GM12878 (cell line): ENCODE measurements at regions not wholly inside any gene's neighbourhood (a gene's known extent, or its start where the extent isn't known, plus 50 kb on each side); places are given as distances from the start of the nearest gene placed in this dataset.

Source experiments
- ATAC-seq: fragments of 200-7000 bp; cut with Tn5 transposase; 3 replicates; pipeline ENCODE4 v1.9.1; 2020; ENCODE audit warnings: mild to moderate bottlenecking, moderate library complexity
- BruUV-seq: library from RNA; stranded (reverse); fragments of 400-500 nt; replicated peaks from 2 replicates; lab custom pipeline; 2021; lab: Mats Ljungman, UMichigan
- CTCF ChIA-PET: fragments of 300-600 bp; sonication (Branson Sonifier 250); formaldehyde crosslinking; extraction: SDS; loops from one replicate; lab custom pipeline; 2021; ENCODE audit warnings: inconsistent platforms; lab: Yijun Ruan, JAX
- POLR2A ChIA-PET: fragments of 350-600 bp; formaldehyde crosslinking; extraction: SDS; loops from one replicate; lab custom pipeline; 2021; ENCODE audit warnings: inconsistent platforms; lab: Charles Lee
- RAD21 ChIA-PET: fragments of 300-600 bp; sonication (Branson Sonifier 250); formaldehyde crosslinking; loops from one replicate; lab custom pipeline; 2023; ENCODE audit warnings: antibody characterized with exemption; ENCODE audit not compliant: unreplicated experiment; lab: Charles Lee
- SMC1A ChIA-PET: fragments of 300-600 bp; sonication (Branson Sonifier 250); formaldehyde crosslinking; loops from one replicate; lab custom pipeline; 2023; ENCODE audit not compliant: unreplicated experiment, uncharacterized antibody; lab: Charles Lee
- DNase-seq: peaks from one replicate; pipeline ENCODE4 v3.0.0-alpha.2; 2011; ENCODE audit warnings: low read depth, low spot score
- FAIRE-seq: peaks from 3 replicates; lab custom pipeline; 2011; peaks lifted over from hg19 to GRCh38; lab: Jason Lieb, UNC
- H2AFZ ChIP-seq: 2 replicates; pipeline ENCODE4 v1.6.0; 2011; ENCODE audit warnings: low read depth, low read length, control low read depth; ENCODE audit not compliant: control insufficient read depth
- H3K27ac ChIP-seq: 2 replicates; pipeline ENCODE4 v1.5.1; 2011; ENCODE audit warnings: control low read depth; ENCODE audit not compliant: control insufficient read depth, insufficient read depth
- H3K27me3 ChIP-seq, 2 experiments: replicated peaks in 1 of 2; 2 replicates each; pipeline versions ENCODE4 v1.6.0 to v1.6.1; 2011; ENCODE audit warnings: low read length in 1 of 2; ENCODE audit not compliant: control insufficient read depth in 2 of 2, insufficient read depth in 2 of 2
- H3K36me3 ChIP-seq, 2 experiments: 2 replicates each; pipeline ENCODE4 v1.5.1; 2011; ENCODE audit warnings: low read length in 1 of 2; ENCODE audit not compliant: control insufficient read depth in 2 of 2, insufficient read depth in 2 of 2
- H3K4me1 ChIP-seq: 2 replicates; pipeline ENCODE4 v1.6.1; 2011; ENCODE audit warnings: mild to moderate bottlenecking, low read length, moderate library complexity, mixed read lengths; ENCODE audit not compliant: control insufficient read depth, insufficient read depth
- H3K4me2 ChIP-seq: 2 replicates; pipeline ENCODE4 v1.6.0; 2011; ENCODE audit warnings: control low read depth; ENCODE audit not compliant: control insufficient read depth, insufficient read depth
- H3K4me3 ChIP-seq: fragments of 200-600 bp; sonication (generic); 2 replicates; pipeline ENCODE4 v1.5.1; 2016
- H3K79me2 ChIP-seq: 2 replicates; pipeline ENCODE4 v1.6.0; 2011; ENCODE audit warnings: low read length; ENCODE audit not compliant: control insufficient read depth, insufficient read depth
- H3K9ac ChIP-seq: 2 replicates; pipeline ENCODE4 v1.8.0; 2011; ENCODE audit warnings: low read length, control low read depth, mixed read lengths; ENCODE audit not compliant: control insufficient read depth, insufficient read depth
- H3K9me3 ChIP-seq: replicated peaks from 3 replicates; pipeline ENCODE4 v1.5.1; 2011; ENCODE audit warnings: mild to moderate bottlenecking, low read length; ENCODE audit not compliant: control insufficient read depth, insufficient read depth
- H4K20me1 ChIP-seq: 2 replicates; pipeline ENCODE4 v1.6.0; 2011; ENCODE audit not compliant: control insufficient read depth, insufficient read depth
- DPF2 ChIP-seq: fragments of 450-650 bp; IDR thresholded peaks from 2 replicates; pipeline ENCODE4 v1.6.1; 2017; ENCODE audit warnings: mild to moderate bottlenecking
- HDAC2 ChIP-seq: fragments of 200-600 bp; sonication (generic); IDR thresholded peaks from 2 replicates; pipeline ENCODE4 v1.6.1; 2017
- NFXL1 ChIP-seq: fragments of 450-650 bp; IDR thresholded peaks from 2 replicates; pipeline ENCODE4 v1.6.1; 2017; ENCODE audit warnings: antibody characterized with exemption, mild to moderate bottlenecking, borderline replicate concordance
- NFYB ChIP-seq: IDR thresholded peaks from 2 replicates; pipeline ENCODE4 v1.6.1; 2011; ENCODE audit warnings: low read depth, mild to moderate bottlenecking, low read length, improper control_type of control experiment, moderate library complexity; ENCODE audit not compliant: insufficient read depth
- RFX5 ChIP-seq: IDR thresholded peaks from 2 replicates; pipeline ENCODE4 v1.6.1; 2011; ENCODE audit warnings: low read depth, low read length, improper control_type of control experiment
- SMAD5 ChIP-seq: IDR thresholded peaks from 2 replicates; pipeline ENCODE4 v1.6.1; 2016; ENCODE audit warnings: antibody characterized with exemption, low read depth
- SP1 ChIP-seq: IDR thresholded peaks from one replicate; pipeline ENCODE4 v1.6.1; 2011; ENCODE audit warnings: low read depth, low read length
- ZNF207 ChIP-seq: fragments of 450-650 bp; IDR thresholded peaks from 2 replicates; pipeline ENCODE4 v1.6.1; 2014; ENCODE audit warnings: antibody characterized with exemption, mild to moderate bottlenecking, borderline replicate concordance
- ZSCAN29 ChIP-seq: fragments of 450-650 bp; IDR thresholded peaks from 2 replicates; pipeline ENCODE4 v1.6.1; 2017; ENCODE audit warnings: mild to moderate bottlenecking, moderate library complexity
- WGBS: methylation state at CpG from one replicate; pipeline ENCODE4 v1.1.6; 2016; ENCODE audit warnings: low lambda C conversion rate; ENCODE audit not compliant: insufficient replicate concordance, insufficient coverage; ENCODE audit errors: missing lambda C conversion rate; 5-methylcytosine and 5-hydroxymethylcytosine counted together
- in situ Hi-C: fragments of 300-500 bp; cut with MboI; formaldehyde crosslinking; loops from 9 replicates; pipeline ENCODE4 v1.14.3; 2018; ENCODE audit warnings: mixed read lengths
- intact Hi-C: fragments of 100-400 bp; cut with micrococcal nuclease; formaldehyde crosslinking; loops from one replicate; pipeline ENCODE4 v1.14.2; 2022; ENCODE audit not compliant: unreplicated experiment
- TF ChIP-seq, protein P1 (sequence below): IDR thresholded peaks from 2 replicates; pipeline ENCODE4 v1.6.1; 2011; ENCODE audit warnings: borderline replicate concordance, low read depth, mild to moderate bottlenecking, moderate library complexity, low read length; ENCODE audit not compliant: insufficient read depth, poor library complexity, severe bottlenecking
- TF ChIP-seq, protein P2 (sequence below): fragments of 450-650 bp; IDR thresholded peaks from 2 replicates; pipeline ENCODE4 v1.6.1; 2018; ENCODE audit warnings: borderline replicate concordance, mild to moderate bottlenecking; ENCODE audit not compliant: partially characterized antibody

DNA sequence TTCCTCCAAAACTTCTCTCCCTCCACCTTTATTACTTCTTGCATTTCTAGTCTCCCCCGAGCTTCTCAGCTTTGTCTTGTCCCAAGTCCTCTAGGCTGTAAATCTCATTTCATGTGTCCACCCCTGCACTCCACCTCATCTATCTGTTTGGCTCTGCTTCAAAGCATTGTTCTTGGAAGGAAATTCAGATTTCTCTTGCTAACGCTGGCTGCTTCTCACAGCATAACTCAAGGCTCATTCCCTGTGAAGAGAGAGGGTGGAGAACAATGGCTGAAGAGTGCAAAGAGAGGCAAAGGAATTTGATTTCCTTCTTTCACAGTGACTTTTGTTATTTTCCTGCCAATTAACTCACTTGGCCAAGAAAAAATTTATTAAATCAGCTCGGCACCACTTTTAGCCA, 476.5 kb downstream of the TMEM114 start (continued):
- TF ChIP-seq, protein P1, sequence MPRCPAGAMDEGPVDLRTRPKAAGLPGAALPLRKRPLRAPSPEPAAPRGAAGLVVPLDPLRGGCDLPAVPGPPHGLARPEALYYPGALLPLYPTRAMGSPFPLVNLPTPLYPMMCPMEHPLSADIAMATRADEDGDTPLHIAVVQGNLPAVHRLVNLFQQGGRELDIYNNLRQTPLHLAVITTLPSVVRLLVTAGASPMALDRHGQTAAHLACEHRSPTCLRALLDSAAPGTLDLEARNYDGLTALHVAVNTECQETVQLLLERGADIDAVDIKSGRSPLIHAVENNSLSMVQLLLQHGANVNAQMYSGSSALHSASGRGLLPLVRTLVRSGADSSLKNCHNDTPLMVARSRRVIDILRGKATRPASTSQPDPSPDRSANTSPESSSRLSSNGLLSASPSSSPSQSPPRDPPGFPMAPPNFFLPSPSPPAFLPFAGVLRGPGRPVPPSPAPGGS = no peak
- no peak for TF ChIP-seq ZSCAN29
- no peak for TF ChIP-seq HDAC2
- TF ChIP-seq SP1 = no peak

DNA sequence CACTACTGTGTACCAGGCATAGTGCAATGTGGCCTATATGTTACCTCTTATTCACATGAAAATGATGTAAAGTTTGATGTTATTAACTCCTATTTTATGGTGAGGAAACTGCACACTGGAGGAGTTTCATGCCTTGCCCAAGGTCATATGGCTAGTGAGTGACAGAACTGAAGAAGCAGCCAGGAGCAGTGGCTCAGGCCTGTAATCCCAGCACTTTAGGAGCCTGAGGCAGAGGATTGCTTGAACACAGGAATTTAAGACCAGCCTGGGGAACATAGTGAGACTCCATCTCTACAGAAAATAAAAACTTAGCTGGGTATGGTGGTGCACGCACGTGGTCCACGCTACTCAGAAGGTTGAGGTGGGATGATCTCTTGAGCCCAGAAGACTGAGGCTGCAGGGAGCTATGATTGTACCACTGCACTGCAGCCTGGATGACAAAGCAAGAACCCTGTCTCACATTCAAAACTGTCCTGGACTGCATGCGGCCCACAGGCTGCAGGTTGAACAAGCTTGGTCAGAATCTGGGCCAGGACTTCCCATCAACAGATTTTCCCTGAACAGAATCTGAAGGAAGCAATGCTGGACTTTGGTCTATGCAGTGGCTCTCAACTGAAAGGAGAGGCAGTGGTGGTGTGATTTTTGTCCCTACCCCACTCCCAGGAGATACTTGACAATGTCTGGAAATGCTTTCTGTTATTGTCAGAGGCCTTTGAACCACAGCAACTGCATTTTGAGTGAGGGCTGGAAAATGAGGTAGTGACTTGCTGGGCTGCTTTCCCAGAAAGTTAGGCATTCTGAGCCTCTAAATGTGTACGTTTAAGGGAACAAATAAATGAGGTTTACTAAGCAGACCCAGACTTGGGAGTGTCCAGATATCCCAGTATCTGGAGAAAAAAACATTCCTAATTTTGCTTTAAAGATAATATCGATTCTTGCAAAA, 479.5 kb downstream of the TMEM114 start:
- TF ChIP-seq SMAD5 = no peak
- no peak for TF ChIP-seq ZNF207
- no peak for TF ChIP-seq NFXL1
- no peak for TF ChIP-seq DPF2
- TF ChIP-seq, protein P2, sequence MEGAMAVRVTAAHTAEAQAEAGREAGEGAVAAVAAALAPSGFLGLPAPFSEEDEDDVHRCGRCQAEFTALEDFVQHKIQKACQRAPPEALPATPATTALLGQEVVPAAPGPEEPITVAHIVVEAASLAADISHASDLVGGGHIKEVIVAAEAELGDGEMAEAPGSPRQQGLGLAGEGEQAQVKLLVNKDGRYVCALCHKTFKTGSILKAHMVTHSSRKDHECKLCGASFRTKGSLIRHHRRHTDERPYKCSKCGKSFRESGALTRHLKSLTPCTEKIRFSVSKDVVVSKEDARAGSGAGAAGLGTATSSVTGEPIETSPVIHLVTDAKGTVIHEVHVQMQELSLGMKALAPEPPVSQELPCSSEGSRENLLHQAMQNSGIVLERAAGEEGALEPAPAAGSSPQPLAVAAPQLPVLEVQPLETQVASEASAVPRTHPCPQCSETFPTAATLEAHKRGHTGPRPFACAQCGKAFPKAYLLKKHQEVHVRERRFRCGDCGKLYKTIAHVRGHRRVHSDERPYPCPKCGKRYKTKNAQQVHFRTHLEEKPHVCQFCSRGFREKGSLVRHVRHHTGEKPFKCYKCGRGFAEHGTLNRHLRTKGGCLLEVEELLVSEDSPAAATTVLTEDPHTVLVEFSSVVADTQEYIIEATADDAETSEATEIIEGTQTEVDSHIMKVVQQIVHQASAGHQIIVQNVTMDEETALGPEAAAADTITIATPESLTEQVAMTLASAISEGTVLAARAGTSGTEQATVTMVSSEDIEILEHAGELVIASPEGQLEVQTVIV = no peak
- TF ChIP-seq RFX5 = no peak
- TF ChIP-seq NFYB = no peak
- H2AFZ ChIP-seq = no peak overlapping the region
- no peaks in the 10 kb centered on the region for H3K79me2 ChIP-seq
- ATAC-seq (no peak), DNase-seq (no peak), FAIRE-seq (no peak)
- RAD21 ChIA-PET = no interaction called here
- H3K4me1 ChIP-seq = no peaks in the 10 kb centered on the region
- no peaks in the 10 kb centered on the region for H3K27me3 ChIP-seq
- 59% methylated on average over 6 of the region's 6 CpGs for WGBS
- SMC1A ChIA-PET = no interaction called here
- no peaks in the 10 kb centered on the region for H3K36me3 ChIP-seq
- CTCF ChIA-PET = no interaction called here
- intact Hi-C loops (no loop called here), in situ Hi-C loops (no loop called here)
- no peak overlapping the region for H3K9ac ChIP-seq
- no peak overlapping the region for H3K4me3 ChIP-seq
- H3K9me3 ChIP-seq = no peaks in the 10 kb centered on the region
- H3K4me2 ChIP-seq = no peak overlapping the region
- no peaks in the 10 kb centered on the region for H4K20me1 ChIP-seq
- BruUV-seq = no TSS peak
- no peak overlapping the region for H3K27ac ChIP-seq
- POLR2A ChIA-PET = no interaction called here
